Dedifferentiated amniotic fluid mesenchymal stem cell (primary cell): ENCODE measurements at regions not wholly inside any gene's neighbourhood (a gene's known extent, or its start where the extent isn't known, plus 50 kb on each side); places are given as distances from the start of the nearest gene placed in this dataset.
"Not testable (repeated sequence)": the region's sequence is repeated elsewhere in the genome, so short reads cannot be mapped to it uniquely, and the experiment has no call there.

Source experiments
- DNase-seq: peaks from one replicate; pipeline ENCODE4 v3.0.0-alpha.2; 2016; ENCODE audit errors: extremely low spot score

DNA sequence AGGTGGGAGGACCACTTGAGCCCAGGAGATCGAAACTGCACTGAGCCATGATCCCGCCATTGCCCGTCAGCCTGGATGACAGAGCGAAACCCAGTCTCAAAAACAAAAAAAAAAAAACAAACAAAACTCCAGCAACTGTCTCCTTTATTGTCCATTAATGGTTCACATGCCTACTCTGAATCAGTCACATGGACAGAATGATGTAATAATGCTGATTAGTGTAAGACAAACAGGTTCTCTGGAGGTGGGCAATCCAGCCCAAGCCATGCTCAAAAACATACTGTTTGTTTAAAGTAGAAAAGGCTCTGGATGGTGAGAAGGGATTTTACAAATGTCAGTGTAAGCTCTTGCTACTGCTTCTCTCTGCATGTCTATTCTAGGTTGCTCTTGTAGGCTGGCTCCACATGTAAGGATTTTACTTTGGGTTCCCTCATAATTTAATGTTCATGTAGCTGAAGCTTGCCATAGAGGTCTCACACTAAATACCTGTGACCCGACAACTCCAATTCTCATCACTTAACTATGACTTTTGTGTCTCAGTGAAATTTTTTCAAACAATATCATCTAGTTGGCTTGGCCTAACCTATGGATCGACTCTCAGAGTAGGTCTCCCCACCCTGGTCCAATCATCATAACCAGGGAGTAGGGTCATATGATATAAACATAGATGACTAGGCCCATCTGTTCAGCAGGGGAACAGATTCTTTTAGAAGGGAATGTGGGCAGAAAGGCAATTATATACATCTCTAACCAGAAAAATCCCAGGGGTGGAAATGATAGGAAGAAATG lies 83.9 kb upstream of the SLC39A10 start:
- DNase-seq = no peak

DNA sequence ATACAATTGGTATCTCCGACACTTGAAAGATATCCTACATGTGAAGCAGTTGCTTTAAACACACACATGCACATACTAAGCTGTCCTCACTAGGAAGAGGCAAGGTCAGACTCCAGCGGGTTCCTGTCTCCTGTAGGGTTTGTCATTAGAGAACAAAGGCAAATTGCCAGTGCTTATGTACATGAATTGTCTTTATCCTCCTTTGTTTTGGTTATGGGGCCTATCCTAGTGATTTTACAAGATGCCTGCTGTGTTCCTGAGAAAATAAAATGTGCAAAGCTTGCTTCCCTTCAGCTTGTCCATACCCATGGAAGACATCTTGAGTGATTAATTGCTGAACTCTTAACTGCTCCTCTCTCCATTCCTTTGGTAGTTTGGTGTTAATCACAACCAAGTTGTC lies 86.7 kb upstream of the SLC39A10 start:
- DNase-seq = no peak

DNA sequence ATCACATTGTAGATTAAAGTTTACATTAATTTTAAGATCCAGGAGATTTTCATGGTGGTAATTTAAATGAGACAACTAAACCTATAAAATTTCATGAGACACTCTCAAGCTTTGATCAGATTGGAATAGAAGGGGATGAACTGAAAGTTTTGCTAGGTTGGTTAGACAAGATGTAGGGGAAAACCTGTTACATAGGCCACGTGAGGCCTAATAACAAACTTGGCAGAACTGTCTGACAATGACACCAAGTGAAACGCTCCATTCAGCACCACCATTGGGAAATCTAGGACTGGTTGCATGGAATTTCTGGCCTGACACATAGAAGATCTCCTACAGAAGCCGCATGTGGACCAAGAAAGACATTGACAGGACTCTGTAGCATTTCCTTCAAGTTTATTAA lies 87.8 kb upstream of the SLC39A10 start:
- DNase-seq = no peak

DNA sequence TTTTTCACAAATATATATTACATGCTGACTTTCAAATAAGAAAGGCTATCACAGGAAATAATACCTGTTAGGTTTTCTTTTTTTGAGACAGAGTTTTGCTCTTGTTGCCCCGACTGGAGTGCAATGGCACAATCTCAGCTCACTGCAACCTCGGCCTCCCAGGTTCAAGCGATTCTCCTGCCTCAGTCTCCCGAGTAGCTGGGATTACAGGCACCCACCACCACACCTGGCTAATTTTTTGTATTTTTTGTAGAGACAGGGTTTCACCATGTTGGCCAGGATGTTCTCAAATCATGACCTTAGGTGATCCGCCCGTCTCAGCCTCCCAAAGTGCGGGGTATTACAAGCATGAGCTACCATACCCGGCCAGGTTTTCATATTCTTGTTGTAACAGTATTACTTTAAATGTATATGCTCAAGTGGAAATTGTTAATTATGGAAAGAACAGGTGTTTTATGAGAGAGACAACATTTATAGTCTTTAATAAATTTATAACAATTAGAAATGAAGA lies 92.3 kb upstream of the SLC39A10 start:
- not testable (repeated sequence) for DNase-seq

DNA sequence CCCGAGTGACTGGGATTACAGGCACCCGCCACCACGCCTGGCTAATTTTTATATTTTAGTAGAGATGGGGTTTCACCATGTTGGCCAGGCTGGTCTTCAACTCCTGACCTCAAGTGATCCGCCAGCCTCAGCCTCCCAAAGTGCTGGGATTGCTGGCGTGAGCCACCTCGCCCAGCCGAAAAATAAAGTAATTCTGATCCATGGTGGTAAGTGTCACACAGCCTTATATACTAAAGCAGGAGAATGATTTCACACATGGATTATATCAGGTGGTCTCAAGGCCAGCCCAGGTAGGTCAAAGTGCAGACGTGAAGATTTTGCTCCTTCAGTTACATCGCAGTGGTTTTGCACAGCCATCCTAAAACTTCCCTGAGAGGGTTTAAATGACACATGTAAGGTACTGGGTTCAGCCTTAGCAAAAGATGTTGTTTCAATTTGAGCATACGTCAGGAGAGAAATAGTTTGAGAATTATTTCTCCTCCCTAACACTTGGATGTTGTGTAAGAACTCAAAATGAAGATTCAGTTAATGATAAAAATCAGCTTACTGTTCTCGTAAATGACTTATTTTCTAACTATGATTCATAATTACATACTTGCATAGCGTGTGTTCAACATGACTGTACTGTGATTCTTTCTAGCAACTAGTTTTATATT lies 93.0 kb upstream of the SLC39A10 start:
- peak; percentile 77 for DNase-seq

DNA sequence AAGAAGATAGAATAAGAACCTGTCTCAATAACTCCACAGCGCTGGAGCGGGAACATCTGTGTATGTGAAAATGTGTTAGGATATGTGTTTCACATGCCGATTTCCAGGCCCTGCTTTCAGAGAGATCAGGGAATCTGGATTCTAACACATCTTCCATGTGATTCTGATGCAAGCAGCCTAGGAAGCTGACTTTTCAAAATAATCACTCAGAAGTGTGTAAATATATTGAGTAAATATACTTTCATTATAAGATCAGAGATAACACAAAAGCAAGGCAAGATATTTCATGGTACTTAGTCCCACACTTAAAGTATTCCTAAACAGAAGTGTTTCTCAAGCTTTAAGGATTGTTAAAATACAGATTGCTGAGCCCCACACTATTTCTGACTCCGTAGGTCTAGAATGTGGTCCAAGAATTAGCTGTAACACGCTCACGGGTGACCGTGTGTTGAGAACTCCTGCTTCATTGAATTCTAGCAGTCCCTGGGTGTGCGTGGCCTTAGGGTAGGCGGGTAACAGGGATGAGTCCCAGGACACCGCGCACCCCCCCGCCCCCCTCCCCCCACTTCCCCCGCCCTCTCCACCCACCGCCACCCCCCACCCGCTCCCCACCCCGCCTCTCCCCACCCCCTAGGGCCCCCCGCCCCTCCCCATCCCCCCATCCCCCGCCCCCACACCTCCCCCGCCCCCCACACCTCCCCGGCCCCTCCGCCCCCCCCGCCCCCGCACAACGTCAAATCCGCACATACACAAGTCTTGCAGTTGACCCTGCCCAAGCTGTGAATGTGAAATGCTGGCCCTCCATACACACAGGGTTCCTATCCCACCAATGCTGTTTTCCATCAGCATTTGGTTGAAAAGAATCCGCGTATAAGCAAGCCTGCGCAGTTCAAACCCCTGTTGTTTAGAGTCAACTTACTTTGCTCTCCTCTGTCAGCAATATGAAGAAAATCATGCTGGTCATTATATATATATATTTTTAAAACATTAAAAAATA lies 94.2 kb upstream of the SLC39A10 start:
- DNase-seq = no peak

DNA sequence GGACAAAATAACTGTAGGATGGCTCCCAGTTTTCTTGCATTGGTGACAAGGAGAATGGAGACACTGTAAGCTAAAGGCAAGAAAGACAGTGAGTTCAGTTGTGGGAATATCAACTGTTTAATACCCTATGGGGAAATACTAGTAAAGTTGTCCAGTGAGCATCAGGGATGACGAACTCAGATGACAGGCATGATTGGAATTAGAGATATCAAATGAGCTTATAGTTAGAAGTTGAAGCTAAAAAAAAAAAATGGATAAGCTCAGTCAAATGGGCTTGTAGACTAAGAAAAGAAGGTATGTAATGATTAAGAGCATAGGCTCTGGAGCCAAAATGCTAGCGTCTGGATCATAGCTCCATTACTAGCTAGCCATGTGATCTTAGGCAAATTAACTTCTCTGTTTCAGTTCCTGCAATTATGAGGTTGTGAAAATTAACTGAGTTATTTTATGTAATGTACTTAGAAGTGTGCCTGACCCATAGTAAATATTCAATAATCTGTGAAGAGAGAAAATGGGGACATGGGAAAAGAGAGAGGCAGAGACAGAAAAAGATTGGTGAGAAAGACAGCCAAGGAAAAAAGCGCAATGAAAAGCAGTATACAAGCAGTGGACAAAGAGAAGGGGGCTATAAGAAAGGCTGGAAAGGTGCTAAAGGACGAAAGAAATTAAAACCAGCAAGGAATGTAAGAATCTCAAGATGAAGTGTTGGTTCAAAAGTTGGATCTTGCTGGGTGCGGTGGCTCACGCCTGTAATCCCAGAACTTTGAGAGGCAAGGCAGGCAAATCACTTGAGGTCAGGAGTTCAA lies 95.7 kb upstream of the SLC39A10 start:
- peak; percentile 89 for DNase-seq

DNA sequence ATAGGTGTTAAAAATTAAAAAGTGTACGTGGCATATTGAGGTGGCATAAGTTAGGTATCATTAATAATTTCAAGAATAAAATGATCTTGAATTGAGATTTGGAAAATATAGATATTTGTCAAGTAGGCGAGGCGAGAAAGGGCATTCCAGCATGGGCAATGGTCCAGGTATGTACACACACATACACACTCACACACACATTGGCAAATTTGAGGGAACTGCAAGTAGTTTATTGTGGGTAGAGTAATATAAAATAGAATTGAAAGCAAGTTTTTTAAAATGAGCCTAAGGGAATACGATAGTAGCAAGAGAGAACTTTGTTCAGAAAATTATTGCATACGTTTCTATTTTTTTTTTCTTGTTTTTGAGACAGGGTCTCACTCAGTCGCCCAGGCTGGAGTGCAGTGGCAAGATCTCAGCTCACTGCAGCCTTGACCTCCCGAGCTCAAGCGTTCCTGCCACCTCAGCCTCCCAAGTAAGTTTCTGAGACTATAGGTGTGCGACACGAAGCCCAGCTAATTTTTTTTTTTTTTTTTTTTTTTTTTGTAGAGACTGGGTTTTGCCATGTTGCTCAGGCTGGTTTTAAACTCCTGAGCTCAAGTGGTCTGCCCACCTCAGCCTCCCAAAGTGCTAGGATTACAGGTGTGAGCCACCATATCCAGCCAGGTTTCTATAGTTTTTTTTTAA lies 96.7 kb upstream of the SLC39A10 start:
- DNase-seq = no peak

DNA sequence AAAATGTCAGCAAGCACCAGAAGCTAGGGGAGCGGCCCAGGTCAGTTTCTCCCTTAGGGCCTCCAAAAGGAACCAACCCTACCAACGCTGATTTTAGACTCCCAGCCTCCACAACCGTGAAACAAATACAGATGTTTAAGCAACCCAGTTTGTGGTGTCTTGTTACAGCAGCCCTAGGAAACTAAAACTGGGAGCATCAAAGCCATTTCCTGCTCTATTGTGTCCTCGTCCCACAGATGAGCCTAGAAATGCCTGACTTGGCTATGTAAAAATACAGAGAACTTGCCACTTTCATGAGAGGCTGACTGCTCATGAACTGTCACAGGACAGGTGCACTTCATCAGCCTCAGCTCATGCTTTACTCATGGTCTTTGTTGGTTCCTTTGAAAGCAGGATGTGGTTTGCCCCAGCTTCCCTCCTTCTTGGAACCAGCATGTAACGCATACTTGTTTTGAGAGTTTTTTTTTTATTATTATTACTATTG lies 97.6 kb upstream of the SLC39A10 start:
- DNase-seq = peak; percentile 74

DNA sequence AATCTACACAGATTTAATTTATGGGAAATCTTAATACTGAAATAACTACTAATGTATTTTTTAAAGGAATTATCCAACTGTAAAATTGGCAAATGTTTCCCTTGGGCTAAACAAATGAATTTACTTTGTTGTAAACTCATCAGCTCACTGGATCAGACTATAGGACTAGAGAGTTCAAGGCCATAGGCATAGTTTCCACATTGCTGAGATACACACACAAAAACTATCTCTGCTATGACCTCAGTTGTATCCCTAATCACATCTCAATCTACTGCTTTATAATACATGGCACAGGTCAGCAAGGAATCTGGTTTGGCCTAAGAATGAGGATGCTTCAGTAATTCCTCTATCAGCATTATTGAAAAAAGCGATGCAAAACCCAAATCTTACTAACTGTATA lies 101.1 kb upstream of the SLC39A10 start:
- no peak for DNase-seq

DNA sequence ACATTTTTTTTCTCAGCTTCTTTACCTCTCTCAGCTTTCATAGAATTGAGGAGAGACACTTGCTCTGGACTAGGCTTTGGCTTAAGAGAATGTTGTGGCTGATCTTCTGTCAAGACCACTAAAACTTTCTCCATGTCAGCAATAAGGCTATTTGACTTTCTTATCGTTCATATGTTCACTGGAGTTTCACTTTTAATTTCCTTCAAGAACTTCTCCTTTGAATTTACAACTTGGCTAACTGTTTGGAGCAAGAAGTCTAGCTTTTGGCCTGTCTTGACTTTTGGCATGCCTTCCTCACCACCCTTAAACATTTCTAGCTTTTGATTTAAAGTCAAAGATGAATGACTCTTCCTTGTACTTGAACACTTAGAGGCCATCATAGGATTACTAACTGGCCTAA lies 104.4 kb upstream of the SLC39A10 start:
- DNase-seq = no peak

DNA sequence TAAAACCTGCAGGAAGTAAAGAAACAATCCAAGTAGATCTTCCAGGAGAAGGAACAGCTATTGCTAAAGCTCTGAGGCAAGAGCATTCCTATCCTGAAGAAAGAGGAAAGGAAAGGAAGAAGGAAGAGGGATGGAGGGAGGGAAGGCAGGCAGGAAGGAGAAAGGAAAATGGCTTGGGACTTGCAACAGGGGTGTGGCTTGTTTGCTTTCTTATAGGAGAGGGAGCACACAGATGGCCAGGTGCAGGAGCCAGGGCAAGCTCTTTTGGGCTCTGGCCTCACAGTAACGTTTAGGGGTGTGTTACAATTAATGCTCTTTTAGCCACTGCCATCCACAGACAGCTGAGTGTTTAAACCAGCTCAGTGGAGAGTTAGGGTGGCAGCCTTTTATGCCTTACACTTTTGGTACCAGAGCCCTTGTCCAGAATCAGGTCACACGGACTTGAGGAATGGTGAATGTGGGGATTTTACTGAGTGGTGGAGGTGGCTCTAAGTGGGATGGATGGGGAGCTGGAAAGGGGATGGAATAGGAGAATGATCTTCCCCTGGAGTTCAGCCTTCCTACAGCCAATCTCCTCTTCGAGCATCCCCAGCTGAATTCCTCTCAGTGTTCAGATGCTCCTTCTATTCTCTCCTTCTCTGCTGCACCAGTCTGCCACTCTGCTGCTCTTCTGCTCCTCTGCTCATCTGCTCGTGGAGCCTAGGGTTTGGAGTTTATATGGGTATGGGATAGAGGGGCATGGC lies 108.7 kb upstream of the SLC39A10 start:
- DNase-seq = no peak

DNA sequence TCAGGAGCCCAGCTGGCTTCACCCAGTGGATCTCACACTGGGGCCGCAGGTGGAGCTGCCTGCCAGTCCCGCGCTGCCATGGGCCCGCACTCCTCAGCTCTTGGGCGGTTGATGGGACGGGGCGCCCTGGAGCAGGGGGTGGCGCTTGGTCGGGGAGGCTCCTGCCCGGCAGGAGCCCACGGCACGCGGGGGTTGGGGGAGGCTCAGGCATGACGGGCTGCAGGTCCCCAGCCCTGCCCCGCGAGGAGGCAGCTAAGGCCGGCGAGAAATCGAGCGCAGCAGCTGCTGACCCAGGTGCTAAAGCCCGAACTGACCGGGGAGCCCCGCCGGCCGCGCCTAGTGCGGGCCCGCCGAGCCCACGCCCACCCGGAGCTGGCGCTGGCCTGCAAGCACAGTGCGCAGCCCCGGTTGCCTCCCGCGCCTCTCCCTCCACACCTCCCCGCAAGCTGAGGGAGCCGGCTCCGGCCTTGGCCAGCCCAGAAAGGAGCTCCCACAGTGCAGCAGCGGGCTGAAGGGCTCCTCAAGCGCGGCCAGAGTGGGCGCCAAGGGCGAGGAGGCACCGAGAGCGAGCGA lies 109.7 kb upstream of the SLC39A10 start:
- DNase-seq = not testable (repeated sequence)

DNA sequence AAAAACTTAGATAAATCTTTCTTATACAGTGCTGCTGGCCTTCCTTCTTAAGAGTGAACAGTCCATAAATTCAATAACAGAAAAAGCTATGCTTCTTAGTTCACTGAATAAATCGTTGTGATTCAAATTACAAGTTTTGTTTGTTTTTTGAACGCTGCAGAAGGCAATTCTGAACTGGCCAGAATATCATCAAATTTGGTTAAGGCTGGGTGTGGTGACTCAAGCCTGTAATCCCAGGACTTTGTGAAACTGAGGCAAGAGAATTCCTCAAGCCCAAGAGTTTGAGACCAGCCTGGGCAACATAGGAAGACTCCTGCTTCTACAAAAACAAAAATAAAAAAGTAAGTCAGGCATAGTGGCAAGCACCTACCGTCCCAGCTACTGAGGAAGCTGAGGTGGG lies 111.2 kb upstream of the SLC39A10 start:
- DNase-seq = no peak

DNA sequence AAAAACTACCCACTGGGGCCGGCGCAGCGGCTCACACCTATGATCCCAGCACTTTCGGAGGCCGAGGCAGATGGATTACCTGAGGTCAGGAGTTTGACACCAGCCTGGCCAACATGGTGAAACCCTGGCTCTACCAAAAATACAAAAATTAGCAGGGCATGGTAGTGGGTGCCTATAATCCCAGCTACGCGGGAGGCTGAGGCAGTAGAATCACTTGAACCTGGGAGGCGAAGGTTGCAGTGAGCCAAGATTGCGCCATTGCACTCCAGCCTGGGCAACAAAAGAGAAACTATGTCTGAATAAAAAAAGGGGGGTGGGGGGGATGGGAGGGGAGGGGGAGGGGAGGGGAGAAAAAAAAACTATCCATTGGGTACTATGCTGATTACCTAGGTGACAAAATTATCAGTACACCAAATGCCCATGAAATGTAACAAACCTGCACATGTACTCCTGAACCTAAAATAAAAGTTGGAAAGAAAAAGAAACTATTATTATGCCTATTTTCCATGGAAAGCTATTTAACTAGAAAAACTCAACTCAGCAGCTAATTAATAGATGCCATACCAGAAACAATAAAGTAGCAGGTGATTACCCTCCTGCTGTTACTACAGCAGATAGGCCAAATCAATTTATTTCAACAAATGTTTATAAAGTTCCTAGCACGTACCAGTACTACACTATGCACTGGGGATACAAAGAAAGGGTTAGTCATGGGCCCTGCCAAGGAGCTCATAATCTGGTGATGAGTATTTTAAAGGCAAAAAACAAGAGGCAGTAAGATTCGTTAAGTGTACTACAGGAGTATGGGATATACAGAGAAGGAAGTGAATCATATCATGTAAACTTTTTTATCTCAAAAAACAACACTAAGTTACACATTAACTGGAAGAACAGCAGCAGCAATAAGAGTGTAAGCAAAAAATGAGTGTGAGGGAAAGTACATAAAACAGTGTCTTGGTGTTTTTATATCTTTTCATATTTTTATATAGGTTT lies 112.8 kb upstream of the SLC39A10 start:
- DNase-seq = peak; percentile 33

DNA sequence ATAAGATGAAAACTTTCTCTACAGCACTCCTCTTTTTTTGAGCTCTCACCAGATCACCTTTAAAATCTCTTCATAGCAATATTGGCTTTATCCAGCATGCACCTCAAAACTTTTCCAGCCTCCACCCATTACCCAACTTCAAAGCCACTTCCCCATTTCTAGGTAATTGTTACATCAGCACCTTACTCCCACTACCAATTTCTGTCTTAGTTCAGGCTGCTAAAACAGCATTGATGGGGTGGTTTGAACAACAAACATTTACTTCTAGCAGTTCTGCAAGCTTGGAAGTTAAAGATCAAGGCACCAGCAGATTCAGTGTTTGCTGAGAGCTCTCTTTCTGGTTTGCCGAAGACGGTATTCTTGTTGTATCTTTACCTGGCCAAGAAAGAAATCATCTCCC lies 114.0 kb upstream of the SLC39A10 start:
- no peak for DNase-seq

DNA sequence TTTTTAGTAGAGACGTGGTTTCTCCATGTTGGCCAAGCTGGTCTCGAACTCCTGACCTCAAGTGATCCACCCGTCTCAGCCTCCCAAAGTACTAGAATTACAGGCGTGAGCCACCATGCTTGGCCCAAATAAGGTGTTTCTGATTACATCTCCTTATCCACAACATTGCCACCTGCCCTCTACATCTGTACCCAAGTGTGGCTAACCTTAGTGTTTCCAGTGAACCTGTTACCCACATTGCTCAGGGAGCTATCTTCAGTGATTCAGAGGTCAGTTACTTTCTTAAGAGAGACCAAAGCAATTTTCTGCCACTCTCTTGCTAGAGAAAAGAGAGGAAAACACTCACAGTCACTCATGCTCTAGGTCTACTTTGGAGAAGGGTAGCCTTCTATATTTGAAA lies 115.0 kb upstream of the SLC39A10 start:
- DNase-seq = no peak

DNA sequence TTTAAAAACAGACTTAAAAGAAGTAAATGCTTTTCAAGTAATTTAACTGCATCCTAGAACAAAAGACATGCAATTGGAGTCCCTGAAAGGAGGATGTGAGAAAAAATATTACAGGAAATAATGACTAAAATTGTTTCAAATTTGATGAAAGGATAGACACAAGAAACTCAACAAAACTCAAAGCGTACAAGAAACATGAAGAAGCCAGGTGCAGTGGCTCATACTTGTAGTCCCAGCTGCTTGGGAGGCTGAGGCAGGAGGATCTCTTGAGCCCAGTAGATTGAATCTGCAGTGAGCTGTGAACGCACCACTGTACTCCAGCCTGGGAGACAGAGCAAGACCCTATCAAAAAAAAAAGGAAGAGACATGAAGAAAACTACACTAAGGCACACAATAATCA lies 118.1 kb upstream of the SLC39A10 start:
- DNase-seq = no peak
